ENCODE measurements at regions not wholly inside any gene's neighbourhood (a gene's known extent, or its start where the extent isn't known, plus 50 kb on each side); places are given as distances from the start of the nearest gene placed in this dataset.

DNA sequence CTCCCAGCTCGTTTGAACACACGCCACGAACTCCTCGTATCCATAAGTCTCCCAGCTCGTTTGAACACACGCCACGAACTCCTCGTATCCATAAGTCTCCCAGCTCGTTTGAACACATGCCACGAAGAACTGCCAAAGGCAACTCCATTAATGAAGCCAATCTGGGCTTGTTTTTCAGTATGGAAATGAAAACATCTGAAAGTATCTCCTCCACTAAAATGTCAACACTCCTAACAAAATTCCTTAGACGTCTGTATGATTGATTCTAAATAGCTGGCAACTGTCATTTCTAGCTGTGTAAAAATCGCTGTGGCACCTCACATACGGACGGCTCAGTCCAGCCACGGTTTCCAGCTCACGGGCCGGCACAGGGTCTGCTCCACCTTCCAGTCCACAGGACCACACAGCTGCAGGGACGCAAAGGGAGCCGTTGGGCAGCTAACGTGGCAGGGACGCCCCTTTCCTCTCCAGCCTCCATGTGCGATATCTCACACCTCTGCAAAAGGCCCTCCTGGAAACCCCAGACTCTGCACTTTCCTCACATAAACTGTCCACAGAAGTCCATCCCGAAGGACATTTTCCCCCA lies 67.1 kb upstream of the METRNL start:
- Histone ChIP-seq H3K9me3 (no peaks in the 10 kb centered on the region), H3K4me3 (no peak overlapping the region), H3K27me3 (no peaks in the 10 kb centered on the region), H3K27ac (no peak overlapping the region), H3K36me3 (no peaks in the 10 kb centered on the region), H3K4me1 (ENCODE audit: insufficient read depth) (peaks cover 1% of the 10 kb centered on the region)
- WGBS, 3 donors, result 23 to 42% (median 32%) methylated on average over 20 to 23 of the region's 23 CpGs
- TF ChIP-seq, protein P1, sequence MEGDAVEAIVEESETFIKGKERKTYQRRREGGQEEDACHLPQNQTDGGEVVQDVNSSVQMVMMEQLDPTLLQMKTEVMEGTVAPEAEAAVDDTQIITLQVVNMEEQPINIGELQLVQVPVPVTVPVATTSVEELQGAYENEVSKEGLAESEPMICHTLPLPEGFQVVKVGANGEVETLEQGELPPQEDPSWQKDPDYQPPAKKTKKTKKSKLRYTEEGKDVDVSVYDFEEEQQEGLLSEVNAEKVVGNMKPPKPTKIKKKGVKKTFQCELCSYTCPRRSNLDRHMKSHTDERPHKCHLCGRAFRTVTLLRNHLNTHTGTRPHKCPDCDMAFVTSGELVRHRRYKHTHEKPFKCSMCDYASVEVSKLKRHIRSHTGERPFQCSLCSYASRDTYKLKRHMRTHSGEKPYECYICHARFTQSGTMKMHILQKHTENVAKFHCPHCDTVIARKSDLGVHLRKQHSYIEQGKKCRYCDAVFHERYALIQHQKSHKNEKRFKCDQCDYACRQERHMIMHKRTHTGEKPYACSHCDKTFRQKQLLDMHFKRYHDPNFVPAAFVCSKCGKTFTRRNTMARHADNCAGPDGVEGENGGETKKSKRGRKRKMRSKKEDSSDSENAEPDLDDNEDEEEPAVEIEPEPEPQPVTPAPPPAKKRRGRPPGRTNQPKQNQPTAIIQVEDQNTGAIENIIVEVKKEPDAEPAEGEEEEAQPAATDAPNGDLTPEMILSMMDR (IDR thresholded peaks at IDR 0.05), result no peak
- TF ChIP-seq EP300 (IDR thresholded peaks at IDR 0.05), result no peak
- DNase-seq, result no peak
- intact Hi-C loops (cut with DNase I), result no loop called here

DNA sequence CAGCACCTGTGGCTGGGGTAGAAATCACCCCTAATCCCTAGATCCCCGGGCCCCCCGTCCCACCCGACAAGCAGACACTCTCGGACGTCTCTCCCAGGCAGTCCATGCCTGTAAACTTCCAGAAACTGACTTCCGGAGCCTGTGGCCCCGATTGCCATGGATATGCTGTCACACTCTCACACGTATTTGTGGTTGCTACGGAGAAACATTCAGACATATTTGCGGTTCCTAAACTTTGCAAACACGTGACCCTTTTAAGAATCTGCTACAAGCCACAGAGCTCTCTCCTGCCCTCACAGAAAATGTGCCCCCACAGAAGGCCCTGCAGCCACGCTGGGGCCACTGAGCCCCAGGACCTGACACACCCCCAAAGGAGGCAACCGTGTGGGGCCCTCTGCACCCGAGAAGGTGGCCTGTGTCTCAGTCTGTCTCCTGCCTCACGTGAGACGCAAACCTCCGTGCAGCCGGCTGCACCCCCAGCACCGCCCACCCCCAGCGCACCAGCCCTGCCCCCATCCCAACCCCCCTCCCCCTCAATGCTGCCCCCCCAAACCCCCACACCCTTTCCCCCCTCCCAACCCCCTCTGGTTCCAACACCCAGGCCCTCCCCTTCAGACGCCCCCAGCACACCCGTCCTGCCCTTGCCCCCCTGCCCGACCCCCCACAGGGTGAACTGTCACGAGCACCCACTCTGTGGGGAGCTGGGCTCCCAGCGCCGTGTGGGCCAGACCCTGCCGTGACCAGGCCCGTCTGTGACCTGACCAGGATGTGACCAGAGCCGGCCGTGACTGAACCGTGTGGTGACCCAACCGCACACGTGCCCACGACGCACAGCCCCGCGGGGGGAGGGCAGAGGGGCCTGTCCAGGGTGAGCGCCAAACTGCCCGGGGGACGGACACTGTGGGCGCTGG lies 66.3 kb upstream of the METRNL start:
- H3K4me1 ChIP-seq (ENCODE audit: insufficient read depth), result peaks cover 1% of the 10 kb centered on the region
- intact Hi-C loops (cut with DNase I), result no loop called here
- no peaks in the 10 kb centered on the region for H3K9me3 ChIP-seq
- TF ChIP-seq EP300 (IDR thresholded peaks at IDR 0.05) (no peak), POLR2A (IDR thresholded peaks at IDR 0.05) (no peak)
- TF ChIP-seq, protein P1 (IDR thresholded peaks at IDR 0.05), result no peak
- no peak overlapping the region for H3K4me3 ChIP-seq
- 75 to 84% (median 78%) methylated on average over 38 to 41 of the region's 41 CpGs for WGBS, 3 donors
- H3K27ac ChIP-seq, result no peak overlapping the region
- no peaks in the 10 kb centered on the region for H3K36me3 ChIP-seq
- no peaks in the 10 kb centered on the region for H3K27me3 ChIP-seq
- no peak for DNase-seq

- H3K36me3 ChIP-seq, result no peaks in the 10 kb centered on the region
- WGBS, 3 donors, result 88 to 91% (median 90%) methylated on average over 11 of the region's 11 CpGs
- no peak overlapping the region for H3K27ac ChIP-seq
- peaks cover 1% of the 10 kb centered on the region for H3K4me1 ChIP-seq (ENCODE audit: insufficient read depth)
- H3K9me3 ChIP-seq, result no peaks in the 10 kb centered on the region
- no peak for DNase-seq
- TF ChIP-seq POLR2A (IDR thresholded peaks at IDR 0.05) (no peak), EP300 (IDR thresholded peaks at IDR 0.05) (no peak)
- TF ChIP-seq, protein P1 (IDR thresholded peaks at IDR 0.05), result no peak
- H3K4me3 ChIP-seq, result no peak overlapping the region
- H3K27me3 ChIP-seq, result no peaks in the 10 kb centered on the region
- intact Hi-C loops (cut with DNase I), result no loop called here
Measured at GRCh38 chr17:83013779-83014117, 65.7 kb upstream of the METRNL start.

DNA sequence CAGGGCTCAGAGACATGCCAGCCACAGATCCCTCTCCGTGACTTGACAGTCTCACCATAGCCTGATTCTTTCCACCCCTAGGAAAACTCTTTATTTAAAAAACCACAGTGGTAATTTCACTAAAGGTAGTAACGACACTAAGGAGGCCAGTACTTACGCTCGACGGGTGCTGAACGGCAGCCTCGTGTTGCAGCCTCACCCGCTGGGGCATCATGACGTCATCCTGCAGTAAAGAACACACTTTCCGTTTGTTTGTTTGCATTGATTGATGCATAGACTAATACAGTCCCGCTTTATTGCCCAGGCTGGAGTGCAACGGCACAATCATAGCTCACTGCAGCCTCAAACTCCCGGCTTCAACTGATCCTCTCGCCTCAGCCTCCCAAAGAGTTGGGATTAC lies 65.1 kb upstream of the METRNL start:
- Histone ChIP-seq H3K27ac (no peak overlapping the region), H3K9me3 (no peaks in the 10 kb centered on the region), H3K4me1 (ENCODE audit: insufficient read depth) (peaks cover 1% of the 10 kb centered on the region), H3K36me3 (no peaks in the 10 kb centered on the region), H3K4me3 (no peak overlapping the region), H3K27me3 (no peaks in the 10 kb centered on the region)
- DNase-seq, result no peak
- intact Hi-C loops (cut with DNase I), result no loop called here
- 94 to 98% (median 95%) methylated on average over 14 of the region's 14 CpGs for WGBS, 3 donors
- TF ChIP-seq, protein P1 (IDR thresholded peaks at IDR 0.05), result no peak
- no peak for TF ChIP-seq EP300 (IDR thresholded peaks at IDR 0.05)
- no peak for TF ChIP-seq POLR2A (IDR thresholded peaks at IDR 0.05)
